Peyer's patch (tissue), 4 donors: ENCODE measurements at regions not wholly inside any gene's neighbourhood (a gene's known extent, or its start where the extent isn't known, plus 50 kb on each side); places are given as distances from the start of the nearest gene placed in this dataset.
"Not testable (repeated sequence)": the region's sequence is repeated elsewhere in the genome, so short reads cannot be mapped to it uniquely, and the experiment has no call there.

Experiments
- DNase-seq, 3 donors: peaks; one replicate each; pipeline ENCODE4 v3.0.0-alpha.2; 2017 to 2019
- H3K27ac ChIP-seq, 4 donors: fragments of 200-600 bp; sonication (generic); one replicate each; pipeline ENCODE4 v1.5.1; 2016 to 2019
- H3K27me3 ChIP-seq, 2 donors: fragments of 200-600 bp; sonication (generic); one replicate each; pipeline ENCODE4 v1.5.1; 2019
- H3K36me3 ChIP-seq, 3 donors: fragments of 200-600 bp; sonication (generic); one replicate each; pipeline ENCODE4 v1.5.1; 2016 to 2019
- H3K4me1 ChIP-seq, 4 donors: fragments of 200-600 bp; sonication (generic); one replicate each; pipeline ENCODE4 v1.5.1; 2016 to 2019
- H3K4me3 ChIP-seq, 4 donors: fragments of 200-600 bp; sonication (generic); 1 replicate in 3 of 4; 2 replicates in 1 of 4; pipeline ENCODE4 v1.5.1; 2016 to 2019; ENCODE audit warnings: mild to moderate bottlenecking in 1 of 4
- H3K9me3 ChIP-seq, 4 donors: fragments of 200-600 bp; sonication (generic); one replicate each; pipeline ENCODE4 v1.5.1; 2016 to 2019; ENCODE audit warnings: mild to moderate bottlenecking in 1 of 4
- CTCF ChIP-seq, 6 experiments: fragments of 450-650 bp in 4 of 6; fragments of 200-600 bp in 2 of 6; sonication (generic) in 1 of 6; IDR thresholded peaks; one replicate each; pipeline ENCODE4 v1.5.1; 2017 to 2019; ENCODE audit warnings: antibody characterized with exemption in 6 of 6, mild to moderate bottlenecking in 3 of 6, moderate library complexity in 1 of 6
- POLR2A ChIP-seq, 2 donors: fragments of 450-650 bp; IDR thresholded peaks; one replicate each; pipeline ENCODE4 v1.5.1; 2017; ENCODE audit warnings: antibody characterized with exemption in 2 of 2, mild to moderate bottlenecking in 2 of 2, moderate library complexity in 2 of 2

- Histone ChIP-seq H3K27me3 (no peaks in the 10 kb centered on the region), H3K9me3 (no peaks in the 10 kb centered on the region), H3K36me3 (no peaks in the 10 kb centered on the region), H3K27ac (no peak overlapping the region), H3K4me3 (no peak overlapping the region), H3K4me1 (no peaks in the 10 kb centered on the region)
- TF ChIP-seq POLR2A (IDR thresholded peaks at IDR 0.05) = no peak
- TF ChIP-seq CTCF (IDR thresholded peaks at IDR 0.05) = no peak
- no peak for DNase-seq
Observed at GRCh38 chr4:177987896-177988295, 545.7 kb upstream of the AGA start.

DNA sequence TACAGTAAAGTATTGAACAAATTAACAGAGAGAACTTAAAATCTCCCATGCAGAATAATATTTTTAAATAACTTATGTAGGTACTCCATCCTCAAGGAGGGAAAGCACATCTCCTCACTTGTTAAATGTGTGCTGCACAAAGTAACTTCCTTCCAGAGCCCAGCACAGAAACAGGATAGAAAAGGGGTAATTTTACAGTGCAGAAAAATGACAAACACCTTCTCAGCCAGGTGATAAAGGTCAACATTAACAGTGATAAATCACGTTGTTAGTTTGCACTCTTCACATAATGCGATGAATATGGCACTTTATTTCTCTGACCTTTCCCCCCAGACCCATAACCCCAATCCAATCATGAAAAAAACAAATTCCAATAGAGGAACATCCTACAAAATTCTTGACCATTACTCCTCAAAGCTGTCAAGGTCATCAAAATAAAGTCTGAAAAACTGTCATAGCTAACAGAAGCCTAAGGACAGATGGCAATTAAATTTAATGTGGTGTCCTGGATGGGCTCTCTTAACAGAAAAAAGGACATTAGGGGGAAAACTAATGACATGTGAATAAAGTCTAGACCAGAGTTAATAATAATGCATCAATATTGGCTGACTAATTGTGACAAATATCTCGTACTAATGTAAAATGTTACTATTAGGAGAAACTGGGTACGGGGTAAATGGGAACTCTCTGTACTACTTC lies 547.4 kb upstream of the AGA start:
- Histone ChIP-seq H3K4me3 (no peak overlapping the region), H3K9me3 (no peaks in the 10 kb centered on the region)
- TF ChIP-seq CTCF (IDR thresholded peaks at IDR 0.05) = no peak
- TF ChIP-seq POLR2A (IDR thresholded peaks at IDR 0.05) = no peak

DNA sequence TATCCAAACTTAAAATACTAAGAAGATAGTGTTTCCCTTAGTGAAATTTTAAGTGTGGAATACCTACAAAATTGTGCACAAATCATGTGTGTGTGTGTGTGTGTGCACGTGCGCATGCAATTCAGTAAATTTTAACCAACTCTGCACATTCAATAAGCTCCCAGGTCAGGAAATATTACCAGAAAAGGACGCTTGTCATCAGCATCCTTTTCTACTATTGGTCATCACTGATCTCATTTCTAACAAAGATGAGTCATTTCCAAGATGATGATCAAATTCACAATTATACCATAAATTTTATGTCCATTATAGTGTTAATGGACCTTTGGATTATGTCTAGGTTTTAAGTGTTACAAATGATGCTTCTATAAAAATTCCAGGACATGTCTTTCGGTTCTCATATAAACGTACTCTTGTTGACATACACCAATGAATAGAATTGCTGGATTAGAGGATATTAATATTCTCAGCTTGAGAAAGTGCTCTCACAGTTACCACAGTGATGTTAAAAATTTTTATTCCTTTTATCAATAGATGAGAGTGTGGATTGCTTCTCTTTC lies 560.9 kb upstream of the AGA start:
- Histone ChIP-seq H3K27ac (no peak overlapping the region), H3K4me1 (no peaks in the 10 kb centered on the region), H3K9me3 (no peaks in the 10 kb centered on the region), H3K4me3 (no peak overlapping the region), H3K27me3 (no peaks in the 10 kb centered on the region), H3K36me3 (no peaks in the 10 kb centered on the region)
- DNase-seq = no peak
- TF ChIP-seq CTCF (IDR thresholded peaks at IDR 0.05) (no peak), POLR2A (IDR thresholded peaks at IDR 0.05) (no peak)

More for the DNA sequence above, 547.4 kb upstream of the AGA start:
- Histone ChIP-seq H3K36me3 (no peaks in the 10 kb centered on the region), H3K27ac (no peak overlapping the region), H3K27me3 (no peaks in the 10 kb centered on the region), H3K4me1 (no peaks in the 10 kb centered on the region)
- DNase-seq = no peak

GRCh38 chr4:178010596-178010995 lies 568.4 kb upstream of the AGA start:
- Histone ChIP-seq H3K27me3 (no peaks in the 10 kb centered on the region), H3K27ac (no peak overlapping the region), H3K4me3 (no peak overlapping the region), H3K9me3 (no peaks in the 10 kb centered on the region), H3K36me3 (no peaks in the 10 kb centered on the region), H3K4me1 (no peaks in the 10 kb centered on the region)
- TF ChIP-seq POLR2A (IDR thresholded peaks at IDR 0.05) (no peak), CTCF (IDR thresholded peaks at IDR 0.05) (no peak)
- DNase-seq = no peak

GRCh38 chr4:178015046-178015445 lies 572.8 kb upstream of the AGA start:
- H3K27ac ChIP-seq, H3K4me3 ChIP-seq, H3K27me3 ChIP-seq, H3K4me1 ChIP-seq, H3K9me3 ChIP-seq, H3K36me3 ChIP-seq, DNase-seq: not testable (repeated sequence)

GRCh38 chr4:178026999-178027398 lies 584.8 kb upstream of the AGA start:
- Histone ChIP-seq H3K4me3 (no peak overlapping the region), H3K36me3 (no peaks in the 10 kb centered on the region), H3K4me1 (no peaks in the 10 kb centered on the region), H3K9me3 (no peaks in the 10 kb centered on the region), H3K27me3 (no peaks in the 10 kb centered on the region), H3K27ac (no peak overlapping the region)
- TF ChIP-seq POLR2A (IDR thresholded peaks at IDR 0.05) (no peak), CTCF (IDR thresholded peaks at IDR 0.05) (no peak)
- DNase-seq = no peak
